ENCODE measurements at regions not wholly inside any gene's neighbourhood (a gene's known extent, or its start where the extent isn't known, plus 50 kb on each side); places are given as distances from the start of the nearest gene placed in this dataset.

GRCh38 chr16:80259290-80259805, 281.4 kb upstream of the DYNLRB2 start:
- TF ChIP-seq, protein P1, sequence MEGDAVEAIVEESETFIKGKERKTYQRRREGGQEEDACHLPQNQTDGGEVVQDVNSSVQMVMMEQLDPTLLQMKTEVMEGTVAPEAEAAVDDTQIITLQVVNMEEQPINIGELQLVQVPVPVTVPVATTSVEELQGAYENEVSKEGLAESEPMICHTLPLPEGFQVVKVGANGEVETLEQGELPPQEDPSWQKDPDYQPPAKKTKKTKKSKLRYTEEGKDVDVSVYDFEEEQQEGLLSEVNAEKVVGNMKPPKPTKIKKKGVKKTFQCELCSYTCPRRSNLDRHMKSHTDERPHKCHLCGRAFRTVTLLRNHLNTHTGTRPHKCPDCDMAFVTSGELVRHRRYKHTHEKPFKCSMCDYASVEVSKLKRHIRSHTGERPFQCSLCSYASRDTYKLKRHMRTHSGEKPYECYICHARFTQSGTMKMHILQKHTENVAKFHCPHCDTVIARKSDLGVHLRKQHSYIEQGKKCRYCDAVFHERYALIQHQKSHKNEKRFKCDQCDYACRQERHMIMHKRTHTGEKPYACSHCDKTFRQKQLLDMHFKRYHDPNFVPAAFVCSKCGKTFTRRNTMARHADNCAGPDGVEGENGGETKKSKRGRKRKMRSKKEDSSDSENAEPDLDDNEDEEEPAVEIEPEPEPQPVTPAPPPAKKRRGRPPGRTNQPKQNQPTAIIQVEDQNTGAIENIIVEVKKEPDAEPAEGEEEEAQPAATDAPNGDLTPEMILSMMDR (IDR thresholded peaks at IDR 0.05) = no peak
- no peak for TF ChIP-seq POLR2A (IDR thresholded peaks at IDR 0.05)
